ENCODE measurements at regions not wholly inside any gene's neighbourhood (a gene's known extent, or its start where the extent isn't known, plus 50 kb on each side); places are given as distances from the start of the nearest gene placed in this dataset.

- Histone ChIP-seq H3F3A (ENCODE audit: low read depth) (no peaks in the 10 kb centered on the region), H2AFZ (ENCODE audit: low read length) (no peak overlapping the region), H3K9ac (ENCODE audit: low read depth, low read length, poor library complexity, severe bottlenecking) (no peak overlapping the region), H3K4me1 (ENCODE audit: insufficient read depth, low read length, poor library complexity, severe bottlenecking) (no peaks in the 10 kb centered on the region), H3K4me2 (ENCODE audit: low read depth, low read length, poor library complexity, severe bottlenecking) (no peak overlapping the region), H3K4me3 (ENCODE audit: low read length, poor library complexity, severe bottlenecking) (no peak overlapping the region), H3K36me3 (ENCODE audit: insufficient read depth, low read length) (no peaks in the 10 kb centered on the region), H4K20me1 (ENCODE audit: insufficient read depth, low read length, poor library complexity, severe bottlenecking) (no peaks in the 10 kb centered on the region), H3K27me3 (ENCODE audit: insufficient read depth, low read length, poor library complexity, severe bottlenecking) (no peaks in the 10 kb centered on the region), H3K9me3 (ENCODE audit: insufficient read depth, low read depth, low read length) (no peaks in the 10 kb centered on the region), H3K9me2 (replicated peaks; ENCODE audit: low read depth, low read length) (no peaks in the 10 kb centered on the region), H3K79me2 (ENCODE audit: insufficient read depth, low read length) (no peaks in the 10 kb centered on the region)
- TF ChIP-seq EZH2phosphoT487 (IDR thresholded peaks at IDR 0.05; ENCODE audit: borderline replicate concordance): no peak
- no peak for TF ChIP-seq CTCF (conservative IDR thresholded peaks at IDR 0.05; ENCODE audit: low read length)
Measured at GRCh38 chr11:100586361-100587101, 100.6 kb upstream of the ARHGAP42 start.

DNA sequence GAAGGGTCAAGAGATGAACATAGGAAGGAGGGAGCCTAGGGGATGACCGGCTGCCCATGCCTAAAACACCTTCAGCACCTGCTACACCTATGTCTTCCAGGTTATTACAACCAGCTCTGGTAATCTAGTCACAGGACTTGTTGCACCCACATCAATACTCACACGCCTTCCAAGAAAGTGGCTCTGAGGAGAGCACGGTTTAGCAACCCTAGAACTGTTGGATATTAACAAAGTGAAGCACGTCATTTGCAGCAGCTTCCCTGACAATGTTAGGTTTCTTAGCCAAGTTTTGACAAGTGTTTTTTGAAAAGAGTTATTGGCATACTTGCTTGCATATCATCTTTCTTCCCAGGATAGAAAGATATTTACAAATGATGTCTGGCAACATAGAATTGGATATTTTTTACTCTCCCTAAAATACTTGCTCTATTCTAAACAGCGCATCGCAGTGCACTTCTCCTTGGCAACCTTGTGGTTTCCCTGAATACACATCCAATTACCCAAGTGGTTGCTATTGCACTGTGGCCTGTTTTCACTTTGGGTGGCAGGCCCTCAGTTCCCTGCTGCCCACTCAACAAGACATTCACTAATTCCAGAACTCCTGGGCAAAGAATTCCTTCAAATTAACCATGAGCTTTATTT is 94.3 kb upstream of the ARHGAP42 start:
- no peaks in the 10 kb centered on the region for H3F3A ChIP-seq (ENCODE audit: low read depth)
- no peaks in the 10 kb centered on the region for H3K27me3 ChIP-seq (ENCODE audit: insufficient read depth, low read length, poor library complexity, severe bottlenecking)
- H3K4me2 ChIP-seq (ENCODE audit: low read depth, low read length, poor library complexity, severe bottlenecking): no peak overlapping the region
- H3K4me1 ChIP-seq (ENCODE audit: insufficient read depth, low read length, poor library complexity, severe bottlenecking): no peaks in the 10 kb centered on the region
- no peak overlapping the region for H3K4me3 ChIP-seq (ENCODE audit: low read length, poor library complexity, severe bottlenecking)
- no peaks in the 10 kb centered on the region for H4K20me1 ChIP-seq (ENCODE audit: insufficient read depth, low read length, poor library complexity, severe bottlenecking)
- TF ChIP-seq EZH2phosphoT487 (IDR thresholded peaks at IDR 0.05; ENCODE audit: borderline replicate concordance) (no peak), CTCF (conservative IDR thresholded peaks at IDR 0.05; ENCODE audit: low read length) (no peak)
- H2AFZ ChIP-seq (ENCODE audit: low read length): no peak overlapping the region
- no peaks in the 10 kb centered on the region for H3K79me2 ChIP-seq (ENCODE audit: insufficient read depth, low read length)
- H3K9me2 ChIP-seq (replicated peaks; ENCODE audit: low read depth, low read length): no peaks in the 10 kb centered on the region
- no peaks in the 10 kb centered on the region for H3K9me3 ChIP-seq (ENCODE audit: insufficient read depth, low read depth, low read length)
- H3K9ac ChIP-seq (ENCODE audit: low read depth, low read length, poor library complexity, severe bottlenecking): no peak overlapping the region
- no peaks in the 10 kb centered on the region for H3K36me3 ChIP-seq (ENCODE audit: insufficient read depth, low read length)

DNA sequence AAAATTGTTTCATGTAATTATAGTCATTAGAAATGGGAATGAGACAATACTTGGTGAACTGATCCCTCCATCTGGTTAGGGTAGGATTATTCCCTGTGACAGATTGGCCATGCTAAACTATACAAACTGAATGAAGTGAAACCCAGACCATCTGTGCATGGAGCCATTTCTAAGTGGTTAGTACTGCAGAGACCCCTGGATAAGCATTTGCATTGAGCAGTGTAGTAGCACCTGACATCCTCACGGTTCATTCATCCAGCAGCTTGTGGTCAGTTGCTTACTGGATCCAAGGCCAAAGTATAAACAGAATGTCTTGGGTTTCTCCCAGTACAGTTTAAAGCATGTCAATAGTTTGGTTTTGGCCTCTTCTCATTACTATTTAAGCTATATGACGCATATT is 93.8 kb upstream of the ARHGAP42 start:
- no peaks in the 10 kb centered on the region for H4K20me1 ChIP-seq (ENCODE audit: insufficient read depth, low read length, poor library complexity, severe bottlenecking)
- no peaks in the 10 kb centered on the region for H3K4me1 ChIP-seq (ENCODE audit: insufficient read depth, low read length, poor library complexity, severe bottlenecking)
- H3K9me3 ChIP-seq (ENCODE audit: insufficient read depth, low read depth, low read length): no peaks in the 10 kb centered on the region
- H3K79me2 ChIP-seq (ENCODE audit: insufficient read depth, low read length): no peaks in the 10 kb centered on the region
- H3K4me3 ChIP-seq (ENCODE audit: low read length, poor library complexity, severe bottlenecking): no peak overlapping the region
- no peak overlapping the region for H2AFZ ChIP-seq (ENCODE audit: low read length)
- no peaks in the 10 kb centered on the region for H3F3A ChIP-seq (ENCODE audit: low read depth)
- H3K4me2 ChIP-seq (ENCODE audit: low read depth, low read length, poor library complexity, severe bottlenecking): no peak overlapping the region
- H3K36me3 ChIP-seq (ENCODE audit: insufficient read depth, low read length): no peaks in the 10 kb centered on the region
- no peaks in the 10 kb centered on the region for H3K9me2 ChIP-seq (replicated peaks; ENCODE audit: low read depth, low read length)
- TF ChIP-seq EZH2phosphoT487 (IDR thresholded peaks at IDR 0.05; ENCODE audit: borderline replicate concordance) (no peak), CTCF (conservative IDR thresholded peaks at IDR 0.05; ENCODE audit: low read length) (no peak)
- H3K9ac ChIP-seq (ENCODE audit: low read depth, low read length, poor library complexity, severe bottlenecking): no peak overlapping the region
- no peaks in the 10 kb centered on the region for H3K27me3 ChIP-seq (ENCODE audit: insufficient read depth, low read length, poor library complexity, severe bottlenecking)
